ENCODE measurements at regions not wholly inside any gene's neighbourhood (a gene's known extent, or its start where the extent isn't known, plus 50 kb on each side); places are given as distances from the start of the nearest gene placed in this dataset.

DNA sequence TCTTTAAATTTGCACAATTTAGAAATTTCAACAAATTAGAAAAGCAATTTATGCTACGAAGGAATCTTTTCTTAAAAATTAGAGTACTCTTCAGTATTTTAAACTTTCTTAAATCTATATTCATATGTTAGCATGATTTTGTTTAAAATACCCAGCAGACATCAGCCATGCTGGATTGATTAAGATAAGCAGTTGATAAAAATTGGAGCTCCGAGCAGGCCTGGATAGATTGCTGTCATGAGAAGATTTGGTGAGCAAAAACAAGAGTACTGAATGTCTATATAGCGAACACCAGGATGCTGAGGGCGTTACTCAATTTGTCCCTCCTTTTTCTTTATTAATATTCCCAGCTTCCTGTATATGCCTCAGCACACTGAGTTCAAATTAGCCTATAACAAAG, 108.4 kb upstream of the SLC35B3 start:
- no peak for DNase-seq

DNA sequence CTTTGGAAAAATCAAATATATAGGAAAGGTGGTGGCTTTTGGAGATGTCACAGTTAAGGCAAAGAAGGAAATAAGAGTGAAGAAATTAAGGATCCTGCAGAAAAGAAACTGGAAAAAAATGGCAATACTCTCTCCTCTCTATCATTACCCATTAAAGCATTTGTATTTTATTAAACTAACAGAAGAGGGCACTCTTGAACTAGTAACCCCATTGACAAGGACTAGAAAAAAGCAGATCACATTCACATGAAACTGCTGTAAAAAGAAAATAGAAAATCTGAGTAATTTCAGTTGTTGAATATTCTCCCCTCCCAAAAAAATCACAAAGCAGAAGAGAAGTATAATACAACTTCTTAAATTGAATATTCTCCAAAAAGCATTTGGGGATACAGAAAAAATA, 104.1 kb upstream of the SLC35B3 start:
- no peak for DNase-seq

DNA sequence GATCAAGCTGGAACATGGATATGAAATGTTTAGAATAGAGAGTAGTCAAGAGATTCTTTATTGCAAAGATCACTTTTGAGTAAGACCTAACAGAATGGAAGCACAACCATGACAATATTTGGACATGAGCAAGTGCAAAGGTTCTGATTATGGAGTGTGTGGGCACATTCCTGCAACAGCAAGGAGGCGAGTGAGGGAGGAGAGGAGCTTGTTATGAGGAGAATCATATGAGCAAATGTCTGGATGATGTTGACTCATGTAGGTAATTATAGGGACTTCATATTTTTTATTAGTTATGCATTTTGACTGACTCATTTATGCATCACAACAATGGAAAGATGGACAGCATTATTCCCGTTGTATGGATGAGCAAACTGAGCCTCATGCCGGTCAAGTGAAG, 100.8 kb upstream of the SLC35B3 start:
- DNase-seq, result no peak

DNA sequence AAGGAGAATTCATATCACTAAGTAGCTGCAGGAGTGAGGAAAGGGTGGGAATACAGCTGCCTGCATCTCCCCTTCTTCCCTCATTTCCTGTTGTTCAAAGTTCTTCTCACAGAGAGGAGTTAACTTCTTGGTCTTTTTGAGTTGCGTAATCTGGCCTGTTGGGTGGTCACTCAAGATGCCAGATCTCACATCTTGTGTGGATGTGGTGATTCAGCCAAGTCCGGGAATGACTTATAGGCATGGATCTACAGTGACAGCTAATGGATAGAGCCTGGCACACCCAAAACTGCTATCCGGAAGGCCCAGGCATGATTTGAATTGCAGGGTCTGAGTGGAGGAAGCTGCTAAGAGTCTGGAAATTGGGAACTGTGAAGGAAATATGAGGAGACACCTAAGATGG, 100.2 kb upstream of the SLC35B3 start:
- no peak for DNase-seq

DNA sequence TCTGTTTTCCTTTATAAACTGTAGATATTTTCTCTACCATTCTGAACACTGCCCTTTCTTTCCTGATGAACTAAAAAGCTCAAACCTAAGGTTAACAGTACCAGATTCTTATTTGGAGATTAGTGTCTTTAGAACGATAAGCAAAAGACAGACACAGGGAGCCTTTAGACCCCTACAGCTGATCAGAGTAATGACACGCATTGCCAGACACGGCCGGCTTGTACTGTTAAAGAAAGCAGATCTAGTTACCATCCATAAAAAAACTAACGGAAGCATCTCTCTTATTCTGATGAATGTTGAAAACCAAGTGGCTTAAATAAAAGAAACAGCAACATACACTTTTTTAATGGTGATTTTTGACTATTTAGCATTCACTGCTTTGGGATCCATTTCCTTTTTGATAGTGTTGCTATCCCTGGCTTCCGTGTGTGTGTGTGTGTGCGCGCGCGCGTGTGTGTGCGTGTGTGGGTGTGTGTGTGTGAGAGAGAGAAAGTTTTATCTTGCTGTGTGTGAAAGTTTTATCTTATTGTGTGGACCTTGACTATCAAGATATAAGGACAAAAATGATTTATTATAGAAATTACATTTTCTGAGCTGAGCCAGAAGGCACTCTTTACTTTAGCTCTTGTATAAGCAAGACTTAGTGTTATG, 95.6 kb upstream of the SLC35B3 start:
- no peak for DNase-seq

DNA sequence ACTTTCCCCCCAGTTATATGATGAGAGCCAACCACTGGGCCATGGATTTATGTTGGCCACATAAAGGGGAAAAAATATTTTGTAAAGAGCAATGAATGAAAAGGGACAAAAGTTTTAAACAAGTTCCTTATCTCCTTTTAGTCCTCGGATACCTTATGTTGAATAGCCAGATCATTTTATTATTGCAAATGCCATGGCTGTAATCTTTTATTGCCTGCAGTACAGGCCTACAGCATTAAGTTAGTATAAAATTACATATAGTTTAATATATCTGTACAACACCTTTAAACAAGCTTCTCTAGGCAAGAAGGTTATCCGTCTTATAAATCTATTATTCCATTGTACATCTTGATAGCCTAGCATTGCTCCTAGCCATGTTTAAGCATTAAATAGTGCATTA, 93.9 kb upstream of the SLC35B3 start:
- no peak for DNase-seq

DNA sequence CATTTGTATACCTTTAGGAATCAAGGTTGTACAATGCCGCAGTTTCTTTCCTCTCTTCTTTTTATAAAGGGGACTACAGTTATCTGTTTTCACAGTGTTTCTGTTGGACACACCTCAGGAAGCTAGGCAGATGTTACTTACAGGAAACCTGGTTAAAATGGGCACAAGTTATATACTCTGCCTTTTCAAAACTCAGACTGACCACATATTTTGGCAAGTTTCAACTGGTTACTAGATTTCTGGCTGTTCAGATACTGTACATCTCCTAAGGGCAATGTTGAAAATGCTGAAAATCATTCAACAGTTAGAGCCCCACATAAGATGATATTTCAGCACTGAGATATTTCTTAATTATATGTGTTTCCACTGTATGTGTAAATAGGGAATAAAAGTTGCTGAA, 92.5 kb upstream of the SLC35B3 start:
- no peak for DNase-seq

DNA sequence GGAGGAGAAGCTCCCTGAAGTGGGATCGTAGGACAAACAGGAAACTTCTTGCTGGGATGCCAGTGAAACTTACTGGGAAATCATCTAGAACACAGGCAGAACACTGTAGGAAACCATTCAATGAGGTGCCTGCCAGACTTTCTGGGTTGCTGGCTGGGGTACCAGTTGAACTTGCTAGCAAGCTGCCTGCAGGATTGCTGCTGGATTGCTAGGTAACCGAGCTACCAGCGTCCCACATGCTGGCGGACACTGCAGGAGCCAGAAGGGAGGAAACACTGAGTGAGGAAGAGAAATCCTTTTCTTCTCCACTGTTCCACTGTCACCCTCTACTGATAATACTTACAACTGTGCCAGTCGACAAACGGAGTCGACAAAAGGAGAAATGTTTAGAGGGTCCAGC, 91.3 kb upstream of the SLC35B3 start:
- DNase-seq, result no peak

DNA sequence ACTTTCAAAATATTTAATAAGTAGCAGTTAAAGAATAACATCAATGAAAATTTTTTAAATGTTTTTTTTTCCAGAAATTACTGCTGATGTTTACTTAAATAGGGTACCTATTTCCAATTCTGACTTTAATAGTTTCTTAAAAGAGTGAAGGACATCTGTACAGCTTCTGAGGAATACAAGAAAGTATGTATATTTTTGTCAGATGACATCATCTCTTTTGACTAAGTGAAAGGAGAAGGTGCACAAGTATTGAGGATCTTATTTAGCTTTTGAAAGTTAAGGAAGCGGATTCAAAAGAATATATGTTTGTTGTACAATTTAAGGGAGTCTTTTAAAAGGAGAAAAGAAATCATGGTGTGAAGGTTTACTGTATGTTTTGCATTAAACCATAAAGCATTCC, 90.0 kb upstream of the SLC35B3 start:
- DNase-seq, result no peak

DNA sequence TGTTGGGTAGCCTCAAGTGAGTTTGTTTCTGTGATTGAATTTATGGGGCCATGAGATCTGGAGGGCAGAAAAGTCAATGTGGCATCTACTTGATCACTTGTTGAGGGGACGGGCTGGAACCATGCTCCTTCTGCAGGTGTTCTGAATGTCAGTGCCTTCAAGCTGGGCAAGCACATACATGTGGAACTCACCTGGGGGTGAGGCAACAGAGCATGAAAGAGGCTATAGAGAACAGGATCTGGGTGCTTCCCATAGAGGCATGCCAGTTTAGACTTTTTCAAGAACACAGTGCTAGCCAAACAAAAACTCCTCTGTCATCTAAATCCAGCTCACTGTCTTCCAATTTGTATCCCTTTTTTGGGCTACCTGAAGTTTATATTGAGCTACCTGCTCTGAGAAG, 77.8 kb upstream of the SLC35B3 start:
- DNase-seq, result no peak

DNA sequence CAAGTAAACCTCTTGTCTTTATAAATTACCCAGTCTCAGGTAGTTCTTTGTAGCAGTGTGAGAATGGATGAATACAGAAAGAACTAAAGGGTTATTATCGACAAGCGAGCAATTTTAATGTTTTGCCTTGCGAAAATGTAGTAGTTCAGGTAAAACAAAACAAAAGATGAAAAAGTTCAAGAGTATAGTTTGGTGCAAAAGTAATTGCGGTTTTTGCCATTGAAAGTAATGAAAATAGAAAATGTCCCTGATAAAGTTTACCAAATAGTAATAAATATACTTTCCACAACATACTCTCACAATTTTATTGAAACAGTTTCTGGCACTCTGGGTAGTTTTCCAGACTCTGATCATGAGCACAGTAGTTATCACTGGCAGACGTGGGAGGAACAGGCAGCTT, 71.9 kb upstream of the SLC35B3 start:
- DNase-seq, result no peak

DNA sequence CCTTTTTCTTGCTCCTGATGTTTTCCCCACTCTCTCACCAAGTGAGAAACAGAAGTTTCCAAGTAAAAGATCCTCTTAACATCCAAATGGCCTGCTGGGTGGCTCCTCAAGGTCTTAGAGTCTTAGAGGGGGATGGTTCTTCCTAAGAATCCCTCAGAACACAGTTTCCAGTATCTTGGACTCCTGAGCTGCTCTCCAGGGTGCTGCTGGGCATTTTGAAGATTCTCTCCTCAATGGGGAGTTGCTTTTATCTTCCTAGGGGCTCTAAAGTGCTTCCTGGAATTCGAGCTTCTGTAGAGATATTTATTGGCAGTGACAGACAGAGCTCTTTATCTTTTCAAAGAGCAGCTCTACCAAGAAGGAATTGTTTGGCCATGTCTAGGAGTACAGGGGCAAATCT, 70.8 kb upstream of the SLC35B3 start:
- DNase-seq, result no peak

DNA sequence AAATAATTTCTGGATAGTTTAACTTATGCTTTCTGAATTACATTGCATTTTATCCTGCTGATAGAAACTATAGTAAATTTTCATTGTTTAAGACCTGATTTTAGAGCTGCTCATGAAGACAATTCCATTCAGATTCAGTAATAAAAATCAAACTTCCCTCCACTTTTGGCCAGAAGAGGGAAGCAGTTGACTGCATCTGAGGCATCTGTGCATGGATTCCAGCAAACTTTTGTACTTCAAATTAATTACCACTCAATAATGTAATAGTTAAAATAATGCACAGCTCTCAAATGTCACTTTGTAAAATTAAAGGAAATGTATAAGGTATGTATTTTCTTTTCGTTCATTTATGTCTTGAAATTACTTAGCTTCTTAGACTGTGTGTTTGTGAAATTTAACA, 64.2 kb upstream of the SLC35B3 start:
- DNase-seq, result no peak

DNA sequence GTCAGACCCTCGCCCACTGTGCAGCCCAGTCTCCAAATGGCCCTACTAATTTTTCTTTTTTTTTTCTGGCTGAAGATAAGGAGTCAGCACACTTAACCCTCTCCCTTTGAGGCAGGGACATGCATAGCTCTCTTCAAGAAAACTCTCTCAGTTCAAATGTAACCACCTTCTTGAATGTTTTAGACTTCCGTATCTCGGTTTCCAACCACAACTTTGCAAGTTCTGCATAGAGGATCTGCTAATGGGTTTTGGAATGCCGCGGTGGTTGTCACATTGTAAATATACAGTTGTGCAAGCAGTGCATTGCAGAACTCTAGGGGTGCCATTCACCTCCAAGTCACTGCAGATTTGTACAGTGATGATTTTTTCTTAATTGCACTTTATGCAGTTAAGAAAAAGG, 59.4 kb upstream of the SLC35B3 start:
- no peak for DNase-seq

DNA sequence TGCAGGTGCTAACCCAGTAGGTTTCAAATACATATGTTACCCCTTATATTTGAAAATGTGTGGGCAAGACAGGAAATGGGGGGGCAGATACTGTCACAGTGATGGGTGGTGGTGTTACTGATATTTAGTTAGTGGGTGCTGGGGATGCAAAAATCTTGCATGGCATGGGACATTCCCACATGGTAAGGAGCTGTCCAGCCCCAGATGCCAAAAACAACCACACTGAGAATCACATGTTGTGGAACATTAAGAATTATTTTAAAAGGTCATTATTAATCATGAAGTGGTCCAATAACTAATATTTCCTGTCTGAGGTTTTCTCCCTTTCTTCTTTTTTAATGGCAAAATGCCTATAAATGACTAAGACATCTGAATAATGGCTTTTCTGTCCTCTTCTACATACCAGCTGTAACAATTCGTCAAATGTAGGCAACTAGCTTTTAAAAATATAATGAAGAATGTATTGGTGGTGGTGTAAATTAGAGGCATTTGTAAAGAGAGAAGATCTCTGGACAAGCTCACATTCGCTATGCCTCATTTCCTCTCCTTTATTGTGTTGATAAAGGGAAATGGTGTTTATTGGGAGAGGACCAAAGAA, 57.3 kb upstream of the SLC35B3 start:
- DNase-seq, result no peak
